ENCODE measurements at regions not wholly inside any gene's neighbourhood (a gene's known extent, or its start where the extent isn't known, plus 50 kb on each side); places are given as distances from the start of the nearest gene placed in this dataset.

DNA sequence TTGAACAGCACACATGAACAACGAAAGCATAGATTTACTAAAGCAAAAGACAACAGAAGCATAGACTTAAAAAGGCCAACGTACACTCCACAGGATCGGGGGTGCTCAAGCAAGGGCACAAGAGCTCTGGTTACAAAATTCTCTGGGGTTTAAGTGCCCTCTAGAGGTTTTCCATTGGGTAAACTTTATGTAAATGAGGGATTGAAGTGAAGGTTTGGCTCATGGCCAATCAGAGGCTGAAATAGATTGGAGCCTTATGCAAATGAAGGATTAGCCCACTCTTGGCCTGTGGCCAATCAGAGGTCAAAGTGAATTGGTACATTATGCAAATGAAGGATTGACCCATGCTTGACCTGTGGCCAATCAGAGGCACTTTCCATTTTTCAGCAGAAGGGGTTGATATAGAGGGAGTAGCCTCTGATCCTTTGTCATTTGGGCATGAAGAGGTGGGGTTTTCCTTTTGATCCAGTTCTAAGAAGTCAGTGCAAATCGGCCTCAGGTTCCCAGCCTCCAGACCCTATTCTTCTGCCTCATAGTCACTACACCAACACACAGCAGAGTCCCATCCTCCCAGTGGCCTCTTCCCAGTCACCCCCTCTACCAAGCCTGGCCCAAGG lies 244.9 kb downstream of the THBS2 start:
- in situ Hi-C loops (cut with MboI; ENCODE audit: low sequenced_read_pairs) = no loop called here

More for the DNA sequence above, 244.9 kb downstream of the THBS2 start:
- Histone ChIP-seq H2AK5ac (ENCODE audit: low read depth, low read length) (no peak overlapping the region), H3K36me3 (ENCODE audit: control insufficient read depth, insufficient read depth, low read length) (no peaks in the 10 kb centered on the region), H3K9ac (ENCODE audit: low read depth, low read length) (no peak overlapping the region), H3K4me3 (ENCODE audit: insufficient read depth, low read depth, low read length) (no peak overlapping the region), H2BK120ac (ENCODE audit: low read depth, low read length) (no peak overlapping the region), H4K91ac (ENCODE audit: insufficient read depth, low read depth, low read length) (no peak overlapping the region), H2BK20ac (ENCODE audit: low read depth, low read length) (no peak overlapping the region), H3K79me1 (ENCODE audit: low read depth in 1 of 2, low read length in 2 of 2) (no peaks in the 10 kb centered on the region), H3K27me3 (ENCODE audit: control insufficient read depth, insufficient read depth, low read length) (no peaks in the 10 kb centered on the region), H2AFZ (replicated peaks; ENCODE audit: low read length, poor library complexity) (no peak overlapping the region), H3K18ac (ENCODE audit: low read depth, low read length) (no peak overlapping the region), H3K23ac (ENCODE audit: low read depth, low read length) (no peak overlapping the region), H3K4ac (ENCODE audit: low read depth, low read length) (no peak overlapping the region), H2BK5ac (ENCODE audit: low read depth, low read length, poor library complexity, severe bottlenecking) (no peak overlapping the region), H3K9me1 (ENCODE audit: insufficient read depth, low read length) (no peaks in the 10 kb centered on the region), H4K5ac (ENCODE audit: low read depth, low read length) (no peak overlapping the region), H3K14ac (replicated peaks; ENCODE audit: low read depth, low read length) (no peak overlapping the region), H3K27ac (ENCODE audit: insufficient read depth, low read length) (no peak overlapping the region), H3K4me2 (ENCODE audit: low read depth, low read length) (no peak overlapping the region), H4K20me1 (ENCODE audit: insufficient read depth, low read length) (no peaks in the 10 kb centered on the region), H3K56ac (ENCODE audit: extremely low read depth, insufficient read depth, low read length) (no peak overlapping the region), H2AK9ac (replicated peaks; ENCODE audit: low read depth, low read length, poor library complexity) (peak overlapping the region; percentile 3), H3K9me3 (ENCODE audit: control insufficient read depth, insufficient read depth, low read length) (no peaks in the 10 kb centered on the region), H3K4me1 (ENCODE audit: control insufficient read depth, insufficient read depth, low read length) (no peaks in the 10 kb centered on the region), H4K8ac (ENCODE audit: low read depth in 2 of 2, low read length in 2 of 2) (no peak overlapping the region), H2BK15ac (ENCODE audit: low read depth, low read length) (no peak overlapping the region)
- DNase-seq (no peak), ATAC-seq (ENCODE audit: low read depth) (no peak)
- no CpG with 5 or more reads among the region's 4 CpGs for WGBS, 2 experiments (ENCODE audit: extremely low coverage in 2 of 2, insufficient read length in 1 of 2)
- ChIA-PET POLR2A (ENCODE audit: unreplicated experiment) (no interaction called here), CTCF (no interaction called here)
- intact Hi-C loops (cut with micrococcal nuclease) (no loop called here), dilution Hi-C loops (cut with HindIII; ENCODE audit: low sequenced_read_pairs, unreplicated experiment) (no loop called here)
- TF ChIP-seq MXI1 (IDR thresholded peaks at IDR 0.05; ENCODE audit: borderline replicate concordance, low read depth, low read length) (no peak), RAD21 (IDR thresholded peaks at IDR 0.05; ENCODE audit: low read length) (no peak)
- no TSS peak for BruUV-seq (replicated peaks)
